ENCODE measurements at regions not wholly inside any gene's neighbourhood (a gene's known extent, or its start where the extent isn't known, plus 50 kb on each side); places are given as distances from the start of the nearest gene placed in this dataset.

GRCh38 chr13:104460554-104460953, 1394.3 kb upstream of the SLC10A2 start:
- no peaks in the 10 kb centered on the region for H4K20me1 ChIP-seq (ENCODE audit: insufficient read depth, low read length)
- TF ChIP-seq CTCF (IDR thresholded peaks at IDR 0.05; ENCODE audit: borderline replicate concordance, extremely low read depth, low read length, poor library complexity, severe bottlenecking) (no peak), EZH2 (IDR thresholded peaks at IDR 0.05; ENCODE audit: borderline replicate concordance, low read depth, low read length, severe bottlenecking) (no peak)
- H3K79me2 ChIP-seq (ENCODE audit: insufficient read depth, low read length), result no peaks in the 10 kb centered on the region
- DNase-seq (no peak), ATAC-seq (ENCODE audit: insufficient read depth, low read depth) (no peak)
- H3K9ac ChIP-seq (ENCODE audit: low read depth, low read length), result no peak overlapping the region
- no peak overlapping the region for H2AFZ ChIP-seq (ENCODE audit: low read depth, low read length)
- no peak overlapping the region for H3K27ac ChIP-seq (ENCODE audit: low read length)
- no peaks in the 10 kb centered on the region for H3K9me3 ChIP-seq (ENCODE audit: insufficient read depth, low read length, severe bottlenecking)
- no peaks in the 10 kb centered on the region for H3K4me1 ChIP-seq (ENCODE audit: insufficient read depth, low read length)
- no peaks in the 10 kb centered on the region for H3K36me3 ChIP-seq (ENCODE audit: insufficient read depth, low read length)
- no peak overlapping the region for H3K4me2 ChIP-seq (ENCODE audit: insufficient read depth, low read length)
- H3K4me3 ChIP-seq (ENCODE audit: low read depth in 1 of 2, low read length in 2 of 2), result no peak overlapping the region
- no peaks in the 10 kb centered on the region for H3K27me3 ChIP-seq (ENCODE audit: insufficient read depth, low read length, poor library complexity)

DNA sequence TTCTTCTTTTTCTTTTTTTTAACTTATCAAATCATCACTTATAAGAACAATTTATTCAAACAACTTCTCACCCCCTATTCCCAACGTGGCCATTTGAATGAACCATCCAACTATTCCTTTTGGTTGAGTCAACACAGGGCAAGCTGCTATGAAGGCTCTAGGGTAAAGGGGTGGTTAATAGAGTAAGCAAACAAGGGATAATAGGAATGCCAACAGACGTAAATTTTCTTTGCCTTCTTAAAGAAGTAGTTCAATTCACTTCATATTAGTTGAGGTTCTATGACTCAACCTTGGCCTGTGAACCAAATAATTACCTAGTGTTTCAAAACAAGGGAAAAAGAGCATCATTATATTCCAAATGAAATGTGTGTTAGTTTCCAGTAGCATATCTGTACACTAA, 1383.8 kb upstream of the SLC10A2 start:
- Histone ChIP-seq H3K36me3 (ENCODE audit: insufficient read depth, low read length) (no peaks in the 10 kb centered on the region), H3K9ac (ENCODE audit: low read depth, low read length) (no peak overlapping the region), H3K27ac (ENCODE audit: low read length) (no peak overlapping the region), H3K4me2 (ENCODE audit: insufficient read depth, low read length) (no peak overlapping the region), H3K9me3 (ENCODE audit: insufficient read depth, low read length, severe bottlenecking) (no peaks in the 10 kb centered on the region), H3K4me1 (ENCODE audit: insufficient read depth, low read length) (no peaks in the 10 kb centered on the region), H2AFZ (ENCODE audit: low read depth, low read length) (no peak overlapping the region), H4K20me1 (ENCODE audit: insufficient read depth, low read length) (no peaks in the 10 kb centered on the region), H3K27me3 (ENCODE audit: insufficient read depth, low read length, poor library complexity) (no peaks in the 10 kb centered on the region), H3K79me2 (ENCODE audit: insufficient read depth, low read length) (no peaks in the 10 kb centered on the region), H3K4me3 (ENCODE audit: low read depth in 1 of 2, low read length in 2 of 2) (no peak overlapping the region)
- ATAC-seq (ENCODE audit: insufficient read depth, low read depth) (no peak), DNase-seq (no peak)
- no peak for TF ChIP-seq CTCF (IDR thresholded peaks at IDR 0.05; ENCODE audit: borderline replicate concordance, extremely low read depth, low read length, poor library complexity, severe bottlenecking)
- TF ChIP-seq EZH2 (IDR thresholded peaks at IDR 0.05; ENCODE audit: borderline replicate concordance, low read depth, low read length, severe bottlenecking), result no peak

- Histone ChIP-seq H3K79me2 (ENCODE audit: insufficient read depth, low read length) (no peaks in the 10 kb centered on the region), H3K27ac (ENCODE audit: low read length) (no peak overlapping the region), H2AFZ (ENCODE audit: low read depth, low read length) (no peak overlapping the region), H3K4me2 (ENCODE audit: insufficient read depth, low read length) (no peak overlapping the region), H3K4me1 (ENCODE audit: insufficient read depth, low read length) (no peaks in the 10 kb centered on the region), H3K9me3 (ENCODE audit: insufficient read depth, low read length, severe bottlenecking) (no peaks in the 10 kb centered on the region), H4K20me1 (ENCODE audit: insufficient read depth, low read length) (no peaks in the 10 kb centered on the region), H3K27me3 (ENCODE audit: insufficient read depth, low read length, poor library complexity) (no peaks in the 10 kb centered on the region), H3K36me3 (ENCODE audit: insufficient read depth, low read length) (no peaks in the 10 kb centered on the region), H3K9ac (ENCODE audit: low read depth, low read length) (no peak overlapping the region), H3K4me3 (ENCODE audit: low read depth in 1 of 2, low read length in 2 of 2) (no peak overlapping the region)
- ATAC-seq (ENCODE audit: insufficient read depth, low read depth) (no peak), DNase-seq (no peak)
- TF ChIP-seq EZH2 (IDR thresholded peaks at IDR 0.05; ENCODE audit: borderline replicate concordance, low read depth, low read length, severe bottlenecking), result no peak
- no peak for TF ChIP-seq CTCF (IDR thresholded peaks at IDR 0.05; ENCODE audit: borderline replicate concordance, extremely low read depth, low read length, poor library complexity, severe bottlenecking)
Measured at GRCh38 chr13:104447348-104447747, 1381.1 kb upstream of the SLC10A2 start.

GRCh38 chr13:104442536-104442935, 1376.3 kb upstream of the SLC10A2 start:
- Histone ChIP-seq H3K27me3 (ENCODE audit: insufficient read depth, low read length, poor library complexity) (no peaks in the 10 kb centered on the region), H3K4me1 (ENCODE audit: insufficient read depth, low read length) (no peaks in the 10 kb centered on the region), H3K36me3 (ENCODE audit: insufficient read depth, low read length) (no peaks in the 10 kb centered on the region), H3K27ac (ENCODE audit: low read length) (no peak overlapping the region), H3K4me2 (ENCODE audit: insufficient read depth, low read length) (no peak overlapping the region), H3K9ac (ENCODE audit: low read depth, low read length) (no peak overlapping the region), H3K4me3 (ENCODE audit: low read depth in 1 of 2, low read length in 2 of 2) (no peak overlapping the region), H4K20me1 (ENCODE audit: insufficient read depth, low read length) (no peaks in the 10 kb centered on the region), H3K9me3 (ENCODE audit: insufficient read depth, low read length, severe bottlenecking) (no peaks in the 10 kb centered on the region), H2AFZ (ENCODE audit: low read depth, low read length) (no peak overlapping the region), H3K79me2 (ENCODE audit: insufficient read depth, low read length) (no peaks in the 10 kb centered on the region)
- ATAC-seq (ENCODE audit: insufficient read depth, low read depth) (no peak), DNase-seq (no peak)
- TF ChIP-seq EZH2 (IDR thresholded peaks at IDR 0.05; ENCODE audit: borderline replicate concordance, low read depth, low read length, severe bottlenecking) (no peak), CTCF (IDR thresholded peaks at IDR 0.05; ENCODE audit: borderline replicate concordance, extremely low read depth, low read length, poor library complexity, severe bottlenecking) (no peak)
